HEK293 (cell line): ENCODE measurements at regions not wholly inside any gene's neighbourhood (a gene's known extent, or its start where the extent isn't known, plus 50 kb on each side); places are given as distances from the start of the nearest gene placed in this dataset.

Source experiments
- CTCF ChIP-seq: fragments of 450-650 bp; formaldehyde crosslinking; IDR thresholded peaks from 2 replicates; pipeline ENCODE4 v1.5.1; 2016; ENCODE audit warnings: missing biosample characterization, missing genetic modification characterization
- GLI4 ChIP-seq: fragments of 450-650 bp; formaldehyde crosslinking; IDR thresholded peaks from 2 replicates; pipeline ENCODE4 v1.5.1; 2016; ENCODE audit warnings: missing biosample characterization, missing genetic modification characterization
- ZNF311 ChIP-seq: fragments of 450-650 bp; formaldehyde crosslinking; IDR thresholded peaks from 2 replicates; pipeline ENCODE4 v1.5.1; 2017; ENCODE audit warnings: missing biosample characterization, missing genetic modification characterization, borderline replicate concordance
- ZNF473 ChIP-seq: fragments of 450-650 bp; formaldehyde crosslinking; IDR thresholded peaks from 2 replicates; pipeline ENCODE4 v1.5.1; 2017; ENCODE audit warnings: missing biosample characterization, missing genetic modification characterization

- TF ChIP-seq GLI4 (tag by site-specific recombination), result no peak
- no peak for TF ChIP-seq ZNF311 (tag by site-specific recombination)
- no peak for TF ChIP-seq ZNF473 (tag by site-specific recombination)
- TF ChIP-seq CTCF (tag by site-specific recombination), result no peak
These were observed 152.6 kb upstream of the SMLR1 start for GRCh38 chr6:130674604-130675003.
